ENCODE measurements at regions not wholly inside any gene's neighbourhood (a gene's known extent, or its start where the extent isn't known, plus 50 kb on each side); places are given as distances from the start of the nearest gene placed in this dataset.

DNA sequence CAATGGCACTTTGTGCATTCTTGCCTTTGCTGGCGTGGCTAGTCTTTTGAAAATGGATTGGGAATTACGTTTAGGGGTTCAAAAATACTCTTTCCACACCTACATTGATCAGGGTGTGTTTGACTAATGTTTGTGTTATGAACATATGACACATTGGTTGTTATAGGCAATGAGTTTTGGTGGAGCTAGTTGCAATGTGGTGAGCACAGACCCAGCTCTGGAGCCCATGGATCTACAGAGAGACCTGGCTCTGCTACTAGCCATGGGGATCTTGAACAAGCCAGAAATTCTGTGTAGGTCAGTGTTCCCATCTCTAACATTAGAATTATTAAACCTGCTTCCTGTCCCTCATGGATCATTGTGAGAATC lies 222.4 kb upstream of the UBL3 start:
- TF ChIP-seq FOXM1 (IDR thresholded peaks at IDR 0.05; ENCODE audit: borderline replicate concordance, low read depth) (no peak), NFIC (IDR thresholded peaks at IDR 0.05) (no peak)
- TF ChIP-seq, protein P1, sequence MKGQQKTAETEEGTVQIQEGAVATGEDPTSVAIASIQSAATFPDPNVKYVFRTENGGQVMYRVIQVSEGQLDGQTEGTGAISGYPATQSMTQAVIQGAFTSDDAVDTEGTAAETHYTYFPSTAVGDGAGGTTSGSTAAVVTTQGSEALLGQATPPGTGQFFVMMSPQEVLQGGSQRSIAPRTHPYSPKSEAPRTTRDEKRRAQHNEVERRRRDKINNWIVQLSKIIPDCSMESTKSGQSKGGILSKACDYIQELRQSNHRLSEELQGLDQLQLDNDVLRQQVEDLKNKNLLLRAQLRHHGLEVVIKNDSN (IDR thresholded peaks at IDR 0.05) = no peak

Measured in Ishikawa (cell line).